NCI-H1417 (cell line): ENCODE measurements at regions not wholly inside any gene's neighbourhood (a gene's known extent, or its start where the extent isn't known, plus 50 kb on each side); places are given as distances from the start of the nearest gene placed in this dataset.

Experiments
- DNase-seq, 3 experiments: peaks; one replicate each; lab custom pipeline; 2025; lab: John Stamatoyannopoulos, UW

GRCh38 chr20:50242548-50242862, 51.9 kb downstream of the CEBPB start:
- DNase-seq: no peak

- DNase-seq: peak in 2 of 3 experiments; percentile 7 to 26
Measured at GRCh38 chr20:50242863-50243609, 52.4 kb downstream of the CEBPB start.

DNA sequence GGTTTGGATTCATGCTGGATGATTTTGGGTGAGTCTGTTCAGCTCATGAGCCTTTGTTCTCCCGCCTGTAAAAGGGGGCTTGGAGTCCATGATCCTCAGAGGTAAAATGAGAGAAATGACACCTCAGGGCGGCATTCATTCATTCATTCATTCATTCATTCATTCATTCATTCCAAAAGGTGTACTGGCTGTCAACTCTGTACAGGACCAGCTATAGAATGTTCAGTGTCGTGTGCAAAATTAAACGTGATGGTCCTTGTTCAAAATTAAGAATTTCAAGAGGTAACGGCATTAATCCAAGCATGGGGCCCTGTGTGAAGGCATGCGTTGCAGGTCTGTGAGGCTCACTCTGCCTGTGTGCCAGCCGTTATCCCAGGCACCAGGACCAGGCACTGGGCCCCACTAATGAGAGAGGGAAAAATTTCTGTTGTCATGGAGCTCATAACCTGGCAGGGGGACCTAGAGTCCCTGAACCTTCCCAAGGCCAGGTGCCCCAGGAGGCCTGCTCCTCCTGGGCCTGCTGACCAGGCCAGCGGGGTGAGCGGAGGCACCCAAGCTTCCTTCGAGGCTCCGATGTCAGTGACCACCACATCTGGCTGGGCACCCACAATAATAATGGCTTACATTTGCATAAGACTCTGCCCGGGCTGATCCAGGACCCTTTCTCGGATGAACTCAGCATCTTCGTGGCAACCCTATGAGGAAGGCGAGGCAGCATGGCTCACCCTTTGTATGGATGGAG, 53.2 kb downstream of the CEBPB start:
- no peak for DNase-seq

GRCh38 chr20:50244352-50245149, 53.9 kb downstream of the CEBPB start:
- DNase-seq: no peak

DNA sequence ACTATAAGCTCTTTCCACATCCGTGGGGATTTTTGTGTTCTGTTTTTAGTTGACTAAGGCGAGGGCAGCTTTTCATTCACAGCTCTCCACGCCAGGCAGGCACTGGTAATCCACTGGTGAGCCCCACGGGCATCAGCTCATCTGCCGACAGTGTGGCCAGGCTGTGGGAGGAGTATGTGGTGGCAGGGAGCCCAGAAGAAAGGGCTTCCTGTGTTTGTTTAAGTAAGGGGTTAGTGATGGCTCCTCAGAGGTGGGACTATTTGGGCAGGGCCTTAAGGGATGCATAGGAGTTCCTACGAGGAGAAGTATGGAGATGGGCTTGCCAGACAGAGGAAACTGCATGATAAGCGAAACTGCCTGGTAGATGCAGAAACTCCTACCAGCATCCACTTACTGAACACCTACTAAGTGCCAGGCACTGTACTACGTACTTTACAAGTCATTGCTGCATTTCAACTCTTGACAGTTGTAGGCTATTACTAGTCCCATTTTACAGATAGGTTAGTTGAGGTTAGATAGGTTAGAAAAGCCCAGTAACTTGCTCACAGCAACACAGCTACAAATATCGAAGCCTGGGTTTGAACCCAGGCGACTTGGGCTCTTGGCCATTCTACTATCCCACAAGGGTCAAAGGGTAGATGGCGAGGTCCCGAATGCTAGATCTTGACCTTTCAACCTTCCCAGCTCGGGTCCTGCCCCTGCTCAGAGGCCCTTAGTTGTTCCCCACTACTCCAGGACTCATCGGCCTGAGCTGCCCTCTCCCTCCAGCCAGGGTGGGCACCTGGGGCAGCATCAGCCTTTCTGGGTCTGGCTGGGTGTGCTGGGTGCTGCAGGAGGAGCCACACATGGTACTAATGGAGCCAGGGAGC, 55.1 kb downstream of the CEBPB start:
- DNase-seq: no peak

GRCh38 chr20:50246367-50247195, 56.0 kb downstream of the CEBPB start:
- DNase-seq: peak in 2 of 3 experiments; percentile 20 to 50

- no peak for DNase-seq
Measured at GRCh38 chr20:50247196-50248094, 56.8 kb downstream of the CEBPB start.

DNA sequence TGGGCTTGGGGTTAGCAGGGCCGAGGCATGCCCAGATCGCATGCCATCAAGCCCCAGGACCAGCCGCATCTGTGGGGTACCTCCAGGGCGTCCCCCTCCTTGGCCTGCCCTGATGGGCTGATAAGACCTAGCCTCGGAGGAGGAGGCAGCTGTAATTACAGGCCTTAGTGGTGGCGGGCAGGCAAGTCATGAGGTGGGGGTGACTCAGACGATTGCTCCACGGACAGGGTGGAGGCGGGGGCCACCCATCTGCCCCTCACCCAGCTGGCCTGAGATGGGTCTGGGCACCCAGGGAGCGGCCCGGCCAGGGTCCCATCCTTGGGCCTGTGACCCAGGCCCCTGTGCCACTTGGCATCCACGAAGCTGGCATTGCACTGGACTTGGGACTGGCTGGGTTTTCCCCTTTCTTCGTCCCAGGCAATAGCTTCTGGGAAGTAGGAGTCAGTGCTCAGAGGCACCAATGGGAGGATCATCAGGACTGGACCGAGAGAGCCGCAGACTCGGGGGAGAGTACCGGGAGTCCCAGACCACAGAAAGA, 57.5 kb downstream of the CEBPB start:
- DNase-seq: no peak

DNA sequence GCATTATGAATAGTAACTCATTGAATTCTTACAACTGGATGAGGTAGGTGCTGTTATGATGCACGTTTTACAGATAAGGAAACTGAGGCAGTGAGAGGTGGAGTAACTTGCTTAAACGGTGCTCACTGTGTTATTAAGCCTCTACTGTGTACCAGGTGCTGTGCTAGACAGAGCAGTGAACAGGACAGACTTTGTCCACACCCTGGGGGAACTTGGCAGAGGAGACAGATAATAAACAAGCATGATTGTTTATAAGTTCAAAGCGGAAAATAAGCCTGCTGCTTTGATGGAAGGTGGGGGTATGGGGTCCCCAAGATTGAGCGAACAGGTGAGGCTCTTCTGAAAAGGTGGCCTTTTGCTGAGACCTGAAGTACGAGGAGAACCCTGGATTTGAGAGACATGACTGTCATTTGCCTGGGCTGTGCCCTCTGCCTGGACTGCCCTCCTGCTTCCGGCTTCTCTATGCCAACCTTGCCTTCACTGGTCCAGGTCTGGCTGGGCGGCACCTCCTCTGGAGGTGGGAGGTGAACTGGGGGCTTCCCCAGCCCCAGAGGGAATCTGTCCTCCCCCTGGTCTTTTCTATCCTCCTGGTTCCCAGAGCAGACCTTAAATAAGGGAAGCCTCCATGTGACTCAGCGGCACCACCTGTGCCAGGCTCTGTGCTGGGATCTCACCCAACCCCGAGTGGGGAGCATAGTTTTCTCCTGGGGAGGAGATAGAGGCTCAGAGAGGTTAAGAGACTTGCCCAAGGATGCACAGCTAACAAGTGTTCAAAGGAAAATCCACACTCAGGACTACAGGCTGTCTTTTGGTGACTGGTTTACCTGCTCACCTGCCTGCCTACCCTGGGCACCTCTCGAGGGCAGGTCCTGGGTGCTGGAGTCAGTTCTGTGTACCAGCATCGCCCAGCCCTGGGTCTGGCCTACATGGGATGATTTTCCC, 59.1 kb downstream of the CEBPB start:
- no peak for DNase-seq

GRCh38 chr20:50250679-50251382, 60.2 kb downstream of the CEBPB start:
- no peak for DNase-seq

GRCh38 chr20:50251383-50251748, 60.7 kb downstream of the CEBPB start:
- DNase-seq: no peak

- DNase-seq: no peak
Measured at GRCh38 chr20:50251992-50252511, 61.4 kb downstream of the CEBPB start.

DNA sequence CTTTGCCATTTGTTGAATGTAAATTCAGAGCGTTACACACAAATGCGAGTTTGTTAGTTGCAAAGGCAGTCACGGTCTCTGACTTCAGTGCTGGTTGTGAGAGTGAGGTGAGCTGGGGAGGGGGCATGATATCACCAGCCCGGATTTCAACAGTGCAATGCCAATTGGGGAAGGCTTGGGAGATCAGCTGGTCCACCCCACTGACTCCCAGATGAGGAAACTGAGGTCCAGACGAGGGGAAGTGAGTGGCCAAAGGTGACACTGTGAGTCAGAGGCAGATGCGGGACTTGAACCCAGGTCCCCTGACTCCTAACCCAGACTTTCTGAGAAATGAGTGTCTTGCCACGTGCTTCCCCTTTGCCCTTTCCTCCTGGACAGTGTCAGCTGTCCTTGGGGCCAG, 62.1 kb downstream of the CEBPB start:
- no peak for DNase-seq

DNA sequence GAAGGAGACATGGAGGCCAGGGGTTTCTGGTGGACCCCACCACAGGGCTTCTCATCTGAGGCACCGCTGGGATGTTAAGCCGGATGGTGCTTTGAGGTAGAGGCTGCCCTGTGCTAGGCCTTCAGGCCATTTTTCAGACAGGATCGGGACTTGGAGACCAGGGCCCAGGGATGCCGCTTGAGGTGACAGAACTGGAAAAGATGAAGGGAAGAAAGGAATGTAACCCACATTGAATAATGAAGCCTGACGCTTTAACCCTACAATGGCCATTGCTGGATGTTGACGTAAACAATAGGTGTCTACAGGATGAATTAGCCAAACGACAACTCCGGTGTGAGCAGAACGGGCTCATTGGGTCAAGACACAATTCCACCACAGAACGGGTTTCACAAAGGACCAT, 62.5 kb downstream of the CEBPB start:
- no peak for DNase-seq

- DNase-seq: no peak
Measured at GRCh38 chr20:50254466-50255079, 63.9 kb downstream of the CEBPB start.

DNA sequence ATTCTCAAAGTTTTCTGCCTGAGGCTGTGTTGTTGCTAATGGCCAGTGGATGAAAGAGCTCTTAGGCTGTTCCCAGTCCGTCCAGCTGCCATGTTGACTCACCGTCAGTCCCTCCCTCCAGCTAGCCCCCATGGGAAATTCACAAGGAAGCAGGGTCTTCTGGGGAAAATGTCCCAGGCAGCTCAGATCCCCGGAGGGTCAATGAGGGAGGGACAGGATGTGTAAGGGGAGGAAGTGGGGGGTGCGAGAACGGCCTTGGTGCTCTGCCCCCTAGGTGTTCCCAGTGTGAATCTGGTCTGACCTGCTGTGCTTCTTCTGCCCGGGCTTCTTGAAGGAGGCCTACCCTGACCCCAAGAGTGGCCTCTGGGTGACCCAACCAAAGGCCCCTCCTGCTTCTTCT, 65.9 kb downstream of the CEBPB start:
- no peak for DNase-seq

GRCh38 chr20:50257860-50258259, 67.2 kb downstream of the CEBPB start:
- no peak for DNase-seq
